ENCODE measurements at regions not wholly inside any gene's neighbourhood (a gene's known extent, or its start where the extent isn't known, plus 50 kb on each side); places are given as distances from the start of the nearest gene placed in this dataset.

DNA sequence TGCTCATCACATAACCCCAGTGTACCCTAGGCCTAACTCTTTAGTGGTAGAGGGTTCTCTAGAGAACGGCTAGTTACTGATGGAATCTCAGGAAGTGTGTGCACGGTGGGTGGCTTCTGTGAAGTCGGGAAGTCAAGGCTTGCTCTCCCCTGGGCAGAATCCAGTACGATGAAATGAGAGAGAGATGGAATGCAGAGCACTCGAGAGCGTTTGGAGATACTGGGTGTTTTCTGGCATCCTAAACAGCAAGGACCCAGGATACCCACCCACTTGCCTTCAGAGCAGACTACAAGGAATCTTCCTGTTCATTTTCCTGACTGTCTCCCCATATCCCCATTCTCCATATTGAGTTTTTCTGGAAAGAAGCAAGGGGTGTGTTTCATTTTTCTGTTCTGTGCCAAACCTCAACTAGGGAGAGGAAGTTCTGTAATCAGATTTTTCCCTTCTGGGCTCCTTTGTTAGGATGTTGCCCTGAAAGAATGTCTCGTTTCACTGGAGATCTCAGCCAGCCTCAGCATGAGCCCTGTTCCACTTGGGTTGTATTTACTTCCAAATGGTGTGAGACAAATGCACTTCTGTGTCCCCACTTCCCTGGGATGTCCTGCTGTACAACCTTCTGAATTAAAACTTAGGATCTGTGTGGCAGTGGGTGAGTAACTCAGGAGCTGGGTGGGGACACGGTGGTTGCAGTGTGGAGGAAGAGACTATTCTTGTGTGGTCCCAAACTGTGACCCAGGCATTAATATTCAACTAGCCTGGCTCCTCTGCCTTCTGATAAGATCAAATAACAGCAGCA lies 108.9 kb upstream of the SPRY4 start:
- peak overlapping the region; percentile 14; the same call in 1 of the 2 replicates for H2AFZ ChIP-seq (ENCODE audit: low read depth, low read length)
- ChIA-PET POLR2A (interaction anchor here (0.9 kb wide), 1 partner anchor 216 kb away, joined by 3 read pairs; no protein-coding TSS in a partner anchor), CTCF (ENCODE audit: low intra/inter-chr PET ratio) (no interaction called here)
- intact Hi-C loops (cut with micrococcal nuclease) = no loop called here
- DNase-seq (ENCODE audit: extremely low read depth in 1 of 4, low spot score in 3 of 4) (no peak), ATAC-seq (no peak), FAIRE-seq (no peak)
- H4K20me1 ChIP-seq (replicated peaks; ENCODE audit: control insufficient read depth, insufficient read depth, low read length) = no peaks in the 10 kb centered on the region
- no TSS peak for BruUV-seq (replicated peaks)
- in situ Hi-C loops (cut with MboI) = no loop called here
- WGBS (ENCODE audit: insufficient coverage, low coverage, missing lambda C conversion rate) = 13% methylated on average over 8 of the region's 8 CpGs
- H3K27me3 ChIP-seq (ENCODE audit: control insufficient read depth in 2 of 2, insufficient read depth in 2 of 2, low read length in 2 of 2) = peaks cover 0 to 14% of the 10 kb centered on the region in 2 experiments; a peak in 2 of 5 replicates
- peaks cover 0 to 4% of the 10 kb centered on the region in 2 experiments; a peak in 3 of 5 replicates for H3K4me1 ChIP-seq (replicated peaks in 1 of 2; ENCODE audit: control insufficient read depth in 2 of 2, insufficient read depth in 2 of 2, low read length in 2 of 2)
- H3K36me3 ChIP-seq (ENCODE audit: control insufficient read depth, insufficient read depth, low read length) = no peaks in the 10 kb centered on the region
- H3K9ac ChIP-seq (ENCODE audit: insufficient read depth in 1 of 2, low read depth in 2 of 2, low read length in 2 of 2) = no peak overlapping the region; a peak in 2 of 4 replicates
- H3K79me2 ChIP-seq (ENCODE audit: control insufficient read depth, insufficient read depth, low read length) = no peaks in the 10 kb centered on the region
- H3K27ac ChIP-seq (ENCODE audit: extremely low read depth, low read depth, low read length) = no peak overlapping the region
- no peaks in the 10 kb centered on the region for H3K9me3 ChIP-seq (replicated peaks; ENCODE audit: control insufficient read depth, insufficient read depth, low read depth, low read length)
- H3K4me3 ChIP-seq = no peak overlapping the region
- TF ChIP-seq BRCA1 (IDR thresholded peaks at IDR 0.05) = no peak
- no peak for TF ChIP-seq BRCA1 (CRISPR knock-in tag; IDR thresholded peaks at IDR 0.05)
- TF ChIP-seq SPI1 (IDR thresholded peaks at IDR 0.05; ENCODE audit: borderline replicate concordance, low read depth, low read length) = peak; percentile 20; the same call in 1 of the 2 replicates
- TF ChIP-seq, protein P1, sequence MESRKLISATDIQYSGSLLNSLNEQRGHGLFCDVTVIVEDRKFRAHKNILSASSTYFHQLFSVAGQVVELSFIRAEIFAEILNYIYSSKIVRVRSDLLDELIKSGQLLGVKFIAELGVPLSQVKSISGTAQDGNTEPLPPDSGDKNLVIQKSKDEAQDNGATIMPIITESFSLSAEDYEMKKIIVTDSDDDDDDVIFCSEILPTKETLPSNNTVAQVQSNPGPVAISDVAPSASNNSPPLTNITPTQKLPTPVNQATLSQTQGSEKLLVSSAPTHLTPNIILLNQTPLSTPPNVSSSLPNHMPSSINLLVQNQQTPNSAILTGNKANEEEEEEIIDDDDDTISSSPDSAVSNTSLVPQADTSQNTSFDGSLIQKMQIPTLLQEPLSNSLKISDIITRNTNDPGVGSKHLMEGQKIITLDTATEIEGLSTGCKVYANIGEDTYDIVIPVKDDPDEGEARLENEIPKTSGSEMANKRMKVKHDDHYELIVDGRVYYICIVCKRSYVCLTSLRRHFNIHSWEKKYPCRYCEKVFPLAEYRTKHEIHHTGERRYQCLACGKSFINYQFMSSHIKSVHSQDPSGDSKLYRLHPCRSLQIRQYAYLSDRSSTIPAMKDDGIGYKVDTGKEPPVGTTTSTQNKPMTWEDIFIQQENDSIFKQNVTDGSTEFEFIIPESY (CRISPR knock-in tag; IDR thresholded peaks at IDR 0.05) = no peak
- no peak for TF ChIP-seq KLF1 (tag; IDR thresholded peaks at IDR 0.05)
- TF ChIP-seq, protein P2, sequence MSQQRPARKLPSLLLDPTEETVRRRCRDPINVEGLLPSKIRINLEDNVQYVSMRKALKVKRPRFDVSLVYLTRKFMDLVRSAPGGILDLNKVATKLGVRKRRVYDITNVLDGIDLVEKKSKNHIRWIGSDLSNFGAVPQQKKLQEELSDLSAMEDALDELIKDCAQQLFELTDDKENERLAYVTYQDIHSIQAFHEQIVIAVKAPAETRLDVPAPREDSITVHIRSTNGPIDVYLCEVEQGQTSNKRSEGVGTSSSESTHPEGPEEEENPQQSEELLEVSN (IDR thresholded peaks at IDR 0.05; ENCODE audit: borderline replicate concordance in 1 of 2, extremely low read depth in 1 of 2, insufficient read depth in 1 of 2, insufficient read length in 1 of 2, low read depth in 1 of 2, low read length in 1 of 2, poor library complexity in 1 of 2, severe bottlenecking in 1 of 2) = no peak
- no peak overlapping the region for H3K4me2 ChIP-seq (ENCODE audit: insufficient read depth, low read length)
- no peaks in the 10 kb centered on the region for H3K9me1 ChIP-seq (ENCODE audit: control insufficient read depth, insufficient read depth, low read length)

Measured in K562 (cell line).